DND-41 (cell line): ENCODE measurements at regions not wholly inside any gene's neighbourhood (a gene's known extent, or its start where the extent isn't known, plus 50 kb on each side); places are given as distances from the start of the nearest gene placed in this dataset.
"Not testable (repeated sequence)": the region's sequence is repeated elsewhere in the genome, so short reads cannot be mapped to it uniquely, and the experiment has no call there.

Experiments
- ATAC-seq: fragments of 200-7000 bp; cut with Tn5 transposase; 3 replicates; pipeline ENCODE4 v1.9.1; 2021; ENCODE audit warnings: low read depth; ENCODE audit not compliant: insufficient read depth
- DNase-seq: peaks from one replicate; pipeline ENCODE4 v3.0.0-alpha.2; 2020
- H2AFZ ChIP-seq: 2 replicates; pipeline ENCODE4 v1.6.0; 2012; ENCODE audit warnings: low read depth, low read length
- H3K27ac ChIP-seq: 2 replicates; pipeline ENCODE4 v1.5.1; 2012; ENCODE audit warnings: low read length, inconsistent platforms
- H3K27me3 ChIP-seq: fragments of 200-600 bp; sonication (generic); 2 replicates; pipeline ENCODE4 v1.6.0; 2012; ENCODE audit warnings: low read length, mild to moderate bottlenecking, inconsistent platforms; ENCODE audit not compliant: insufficient read depth, poor library complexity
- H3K36me3 ChIP-seq: 2 replicates; pipeline ENCODE4 v1.5.1; 2012; ENCODE audit warnings: low read length, inconsistent platforms; ENCODE audit not compliant: insufficient read depth
- H3K4me1 ChIP-seq: 2 replicates; pipeline ENCODE4 v1.5.1; 2012; ENCODE audit warnings: mild to moderate bottlenecking, low read length; ENCODE audit not compliant: insufficient read depth
- H3K4me2 ChIP-seq: 2 replicates; pipeline ENCODE4 v1.6.0; 2012; ENCODE audit warnings: mild to moderate bottlenecking, moderate library complexity, low read length, inconsistent platforms; ENCODE audit not compliant: insufficient read depth
- H3K4me3 ChIP-seq, 2 experiments: fragments of 200-600 bp in 1 of 2; shearing (Covaris generic) in 1 of 2; 2 replicates each; pipeline ENCODE4 v1.5.1; 2012 to 2016; ENCODE audit warnings: inconsistent platforms in 2 of 2, low read length in 2 of 2, mild to moderate bottlenecking in 2 of 2, low read depth in 1 of 2, moderate library complexity in 1 of 2
- H3K79me2 ChIP-seq: 2 replicates; pipeline ENCODE4 v1.6.0; 2012; ENCODE audit warnings: low read length, inconsistent platforms; ENCODE audit not compliant: insufficient read depth
- H3K9ac ChIP-seq: 2 replicates; pipeline ENCODE4 v1.6.0; 2012; ENCODE audit warnings: low read depth, mild to moderate bottlenecking, inconsistent platforms, low read length, moderate library complexity
- H3K9me3 ChIP-seq: 2 replicates; pipeline ENCODE4 v1.5.1; 2012; ENCODE audit warnings: low read length, moderate library complexity, mild to moderate bottlenecking, inconsistent platforms; ENCODE audit not compliant: insufficient read depth, severe bottlenecking
- H4K20me1 ChIP-seq: 2 replicates; pipeline ENCODE4 v1.6.0; 2012; ENCODE audit warnings: low read length; ENCODE audit not compliant: insufficient read depth
- CTCF ChIP-seq: IDR thresholded peaks from 2 replicates; pipeline ENCODE4 v1.5.1; 2012; ENCODE audit warnings: borderline replicate concordance, low read length, moderate library complexity, mild to moderate bottlenecking; ENCODE audit not compliant: poor library complexity, severe bottlenecking; ENCODE audit errors: extremely low read depth
- EZH2 ChIP-seq: IDR thresholded peaks from 3 replicates; pipeline ENCODE4 v1.6.1; 2012; ENCODE audit warnings: borderline replicate concordance, low read depth, mild to moderate bottlenecking, moderate library complexity, low read length, inconsistent platforms; ENCODE audit not compliant: severe bottlenecking

DNA sequence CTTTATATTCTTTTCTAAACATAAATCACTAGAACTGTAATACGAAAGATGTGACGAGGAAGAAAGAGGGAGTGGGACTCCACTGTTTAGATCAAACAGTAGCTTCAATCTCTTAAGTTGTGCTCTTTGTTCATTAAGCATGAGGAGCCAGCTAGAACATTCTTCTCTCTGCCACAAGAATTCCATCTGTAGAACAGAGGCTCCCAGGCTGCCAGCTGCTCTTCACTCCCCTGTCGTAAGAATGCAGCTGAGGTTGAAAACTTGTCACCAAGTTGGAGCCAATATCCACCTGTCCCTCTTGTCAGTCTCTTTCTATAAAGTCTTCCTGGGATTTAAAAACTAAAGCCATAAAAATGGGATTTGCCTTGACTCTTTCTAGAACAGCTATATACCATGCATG, 65.0 kb upstream of the SEC24B start:
- Histone ChIP-seq H3K9ac (no peak overlapping the region), H3K4me2 (no peak overlapping the region), H4K20me1 (no peaks in the 10 kb centered on the region), H3K27ac (no peak overlapping the region), H3K4me3 (no peak overlapping the region), H3K36me3 (no peaks in the 10 kb centered on the region), H3K9me3 (no peaks in the 10 kb centered on the region), H3K27me3 (peaks cover 5% of the 10 kb centered on the region), H3K4me1 (no peaks in the 10 kb centered on the region), H3K79me2 (no peaks in the 10 kb centered on the region), H2AFZ (no peak overlapping the region)
- TF ChIP-seq CTCF (no peak), EZH2 (no peak)
- no peak for DNase-seq
- no peak for ATAC-seq

DNA sequence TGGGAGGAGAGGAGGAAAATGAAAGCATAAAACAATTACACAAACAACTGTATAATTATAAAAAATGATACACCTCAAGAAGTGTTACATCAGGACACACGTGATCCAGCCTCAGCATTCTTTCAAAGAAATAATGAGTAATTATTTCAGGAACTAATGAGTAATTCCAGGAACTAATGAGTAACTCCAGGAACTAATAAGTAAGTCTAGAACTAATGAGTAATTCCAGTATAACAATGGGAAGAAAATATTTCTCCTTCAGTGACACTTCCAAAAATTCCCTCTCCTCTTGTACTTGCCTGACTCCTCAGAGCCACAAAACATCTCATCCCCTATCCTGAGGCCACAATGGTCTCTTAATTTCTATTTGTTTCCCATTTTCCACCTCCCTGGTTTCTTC, 63.5 kb upstream of the COL25A1 start:
- no peaks in the 10 kb centered on the region for H3K4me1 ChIP-seq
- no peaks in the 10 kb centered on the region for H3K9me3 ChIP-seq
- TF ChIP-seq EZH2, result no peak
- TF ChIP-seq CTCF, result no peak
- no peak overlapping the region for H3K4me2 ChIP-seq
- no peak overlapping the region for H2AFZ ChIP-seq
- H3K27me3 ChIP-seq, result peaks cover 12% of the 10 kb centered on the region
- H3K27ac ChIP-seq, result no peak overlapping the region
- H3K4me3 ChIP-seq, result no peak overlapping the region
- H3K9ac ChIP-seq, result no peak overlapping the region
- DNase-seq (no peak), ATAC-seq (no peak)
- no peaks in the 10 kb centered on the region for H3K36me3 ChIP-seq
- H3K79me2 ChIP-seq, result no peaks in the 10 kb centered on the region
- H4K20me1 ChIP-seq, result no peaks in the 10 kb centered on the region

DNA sequence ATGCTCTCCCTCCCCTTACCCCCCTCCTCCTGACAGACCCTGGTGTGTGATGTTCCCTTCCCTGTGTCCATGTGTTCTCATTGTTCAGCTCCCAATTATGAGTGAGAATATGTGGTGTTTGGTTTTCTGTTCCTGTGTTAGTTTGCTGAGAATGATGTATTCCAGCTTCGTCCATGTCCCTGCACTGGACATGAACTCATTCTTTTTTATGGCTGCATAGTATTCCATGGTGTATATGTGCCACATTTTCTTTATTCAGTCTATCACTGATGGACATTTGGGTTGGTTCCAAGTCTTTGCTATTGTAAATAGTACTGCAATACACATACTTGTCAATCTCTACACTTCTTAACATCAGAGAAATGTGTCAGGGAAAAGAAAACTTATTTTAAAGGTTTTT, 62.8 kb upstream of the COL25A1 start:
- H3K79me2 ChIP-seq, H3K4me3 ChIP-seq, ATAC-seq, DNase-seq, H3K4me1 ChIP-seq, H3K36me3 ChIP-seq, H3K27ac ChIP-seq, H4K20me1 ChIP-seq, H3K4me2 ChIP-seq, H3K9ac ChIP-seq, H3K9me3 ChIP-seq, H2AFZ ChIP-seq: not testable (repeated sequence)
- H3K27me3 ChIP-seq, result peaks cover 12% of the 10 kb centered on the region

- TF ChIP-seq CTCF (no peak), EZH2 (no peak)
- H4K20me1 ChIP-seq, result no peaks in the 10 kb centered on the region; the same call in 1 of the 2 replicates
- H3K4me2 ChIP-seq, result no peak overlapping the region; the same call in 1 of the 2 replicates
- peaks cover 4% of the 10 kb centered on the region for H3K9me3 ChIP-seq
- peaks cover 20% of the 10 kb centered on the region for H3K4me1 ChIP-seq
- H3K27me3 ChIP-seq, result peaks cover 6% of the 10 kb centered on the region
- H3K9ac ChIP-seq, result no peak overlapping the region
- H2AFZ ChIP-seq, result no peak overlapping the region
- DNase-seq, result peak; percentile 57
- no peak overlapping the region for H3K4me3 ChIP-seq
- no peaks in the 10 kb centered on the region for H3K79me2 ChIP-seq
- no peaks in the 10 kb centered on the region for H3K36me3 ChIP-seq
- H3K27ac ChIP-seq, result 0 out of 2 replicates have a peak overlapping the region, but pooled peaks have one; percentile 24
- peak; percentile 98 for ATAC-seq
These were observed 56.7 kb upstream of the COL25A1 start for GRCh38 chr4:109359040-109359646.
